ENCODE measurements at regions not wholly inside any gene's neighbourhood (a gene's known extent, or its start where the extent isn't known, plus 50 kb on each side); places are given as distances from the start of the nearest gene placed in this dataset.

DNA sequence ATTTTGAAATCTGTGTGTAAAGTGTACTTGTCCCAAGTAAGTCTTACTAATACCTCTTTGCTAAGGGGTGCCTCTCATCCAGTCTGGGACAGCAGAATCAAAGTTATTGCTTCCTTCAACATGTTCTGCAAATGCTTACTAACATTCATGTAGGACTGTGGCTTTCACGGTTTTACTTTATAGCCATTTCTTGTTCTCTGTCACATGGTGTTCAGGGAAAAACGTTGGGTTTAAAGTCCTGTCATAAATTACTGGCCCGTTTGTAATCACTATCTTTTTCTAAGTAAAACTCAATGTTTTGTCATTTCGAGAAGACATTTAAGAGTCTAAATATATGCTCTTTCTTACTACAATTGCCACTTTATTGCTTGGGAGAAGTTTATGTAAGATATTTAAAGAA lies 321.1 kb downstream of the STIM2 start:
- TF ChIP-seq, protein P1, sequence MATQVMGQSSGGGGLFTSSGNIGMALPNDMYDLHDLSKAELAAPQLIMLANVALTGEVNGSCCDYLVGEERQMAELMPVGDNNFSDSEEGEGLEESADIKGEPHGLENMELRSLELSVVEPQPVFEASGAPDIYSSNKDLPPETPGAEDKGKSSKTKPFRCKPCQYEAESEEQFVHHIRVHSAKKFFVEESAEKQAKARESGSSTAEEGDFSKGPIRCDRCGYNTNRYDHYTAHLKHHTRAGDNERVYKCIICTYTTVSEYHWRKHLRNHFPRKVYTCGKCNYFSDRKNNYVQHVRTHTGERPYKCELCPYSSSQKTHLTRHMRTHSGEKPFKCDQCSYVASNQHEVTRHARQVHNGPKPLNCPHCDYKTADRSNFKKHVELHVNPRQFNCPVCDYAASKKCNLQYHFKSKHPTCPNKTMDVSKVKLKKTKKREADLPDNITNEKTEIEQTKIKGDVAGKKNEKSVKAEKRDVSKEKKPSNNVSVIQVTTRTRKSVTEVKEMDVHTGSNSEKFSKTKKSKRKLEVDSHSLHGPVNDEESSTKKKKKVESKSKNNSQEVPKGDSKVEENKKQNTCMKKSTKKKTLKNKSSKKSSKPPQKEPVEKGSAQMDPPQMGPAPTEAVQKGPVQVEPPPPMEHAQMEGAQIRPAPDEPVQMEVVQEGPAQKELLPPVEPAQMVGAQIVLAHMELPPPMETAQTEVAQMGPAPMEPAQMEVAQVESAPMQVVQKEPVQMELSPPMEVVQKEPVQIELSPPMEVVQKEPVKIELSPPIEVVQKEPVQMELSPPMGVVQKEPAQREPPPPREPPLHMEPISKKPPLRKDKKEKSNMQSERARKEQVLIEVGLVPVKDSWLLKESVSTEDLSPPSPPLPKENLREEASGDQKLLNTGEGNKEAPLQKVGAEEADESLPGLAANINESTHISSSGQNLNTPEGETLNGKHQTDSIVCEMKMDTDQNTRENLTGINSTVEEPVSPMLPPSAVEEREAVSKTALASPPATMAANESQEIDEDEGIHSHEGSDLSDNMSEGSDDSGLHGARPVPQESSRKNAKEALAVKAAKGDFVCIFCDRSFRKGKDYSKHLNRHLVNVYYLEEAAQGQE (IDR thresholded peaks at IDR 0.05), result no peak
- TF ChIP-seq SMC3 (IDR thresholded peaks at IDR 0.05), result no peak
- TF ChIP-seq CBX8 (IDR thresholded peaks at IDR 0.05), result no peak
- no peak for TF ChIP-seq MAZ (IDR thresholded peaks at IDR 0.05; ENCODE audit: borderline replicate concordance, low read depth, low read length)
- no peak for TF ChIP-seq NPAS2 (CRISPR knock-in tag; IDR thresholded peaks at IDR 0.05; ENCODE audit: borderline replicate concordance)
- no peak for TF ChIP-seq GATA3 (IDR thresholded peaks at IDR 0.05; ENCODE audit: borderline replicate concordance)
- no peak for TF ChIP-seq JUNB (IDR thresholded peaks at IDR 0.05)
- no peak for TF ChIP-seq KDM5A (IDR thresholded peaks at IDR 0.05)
- no peak for TF ChIP-seq HEYL (CRISPR knock-in tag; IDR thresholded peaks at IDR 0.05)
- no peak for TF ChIP-seq NR3C1 (IDR thresholded peaks at IDR 0.05)
- TF ChIP-seq TFCP2L1 (CRISPR knock-in tag; IDR thresholded peaks at IDR 0.05), result no peak
- no peak for TF ChIP-seq KDM1A (IDR thresholded peaks at IDR 0.05; ENCODE audit: low read depth)
- no peak for TF ChIP-seq CEBPB (IDR thresholded peaks at IDR 0.05)
- no peak for TF ChIP-seq HDAC2 (IDR thresholded peaks at IDR 0.05)
- TF ChIP-seq, protein P2, sequence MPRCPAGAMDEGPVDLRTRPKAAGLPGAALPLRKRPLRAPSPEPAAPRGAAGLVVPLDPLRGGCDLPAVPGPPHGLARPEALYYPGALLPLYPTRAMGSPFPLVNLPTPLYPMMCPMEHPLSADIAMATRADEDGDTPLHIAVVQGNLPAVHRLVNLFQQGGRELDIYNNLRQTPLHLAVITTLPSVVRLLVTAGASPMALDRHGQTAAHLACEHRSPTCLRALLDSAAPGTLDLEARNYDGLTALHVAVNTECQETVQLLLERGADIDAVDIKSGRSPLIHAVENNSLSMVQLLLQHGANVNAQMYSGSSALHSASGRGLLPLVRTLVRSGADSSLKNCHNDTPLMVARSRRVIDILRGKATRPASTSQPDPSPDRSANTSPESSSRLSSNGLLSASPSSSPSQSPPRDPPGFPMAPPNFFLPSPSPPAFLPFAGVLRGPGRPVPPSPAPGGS (IDR thresholded peaks at IDR 0.05), result no peak
- no peak for TF ChIP-seq HOXB5 (CRISPR knock-in tag; IDR thresholded peaks at IDR 0.05)
- no peak for TF ChIP-seq EHF (CRISPR knock-in tag; IDR thresholded peaks at IDR 0.05)
- TF ChIP-seq, protein P3, sequence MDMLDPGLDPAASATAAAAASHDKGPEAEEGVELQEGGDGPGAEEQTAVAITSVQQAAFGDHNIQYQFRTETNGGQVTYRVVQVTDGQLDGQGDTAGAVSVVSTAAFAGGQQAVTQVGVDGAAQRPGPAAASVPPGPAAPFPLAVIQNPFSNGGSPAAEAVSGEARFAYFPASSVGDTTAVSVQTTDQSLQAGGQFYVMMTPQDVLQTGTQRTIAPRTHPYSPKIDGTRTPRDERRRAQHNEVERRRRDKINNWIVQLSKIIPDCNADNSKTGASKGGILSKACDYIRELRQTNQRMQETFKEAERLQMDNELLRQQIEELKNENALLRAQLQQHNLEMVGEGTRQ (IDR thresholded peaks at IDR 0.05), result no peak
- no peak for TF ChIP-seq ZSCAN20 (CRISPR knock-in tag; IDR thresholded peaks at IDR 0.05)
- ATAC-seq (no peak), FAIRE-seq (no peak), DNase-seq (ENCODE audit: low read depth in 1 of 2, low spot score in 1 of 2) (no peak)
- CTCF ChIA-PET, result no interaction called here
- Histone ChIP-seq H3K27ac (no peak overlapping the region), H3K4me2 (no peak overlapping the region), H3K4me1 (no peaks in the 10 kb centered on the region), H3K9me3 (no peaks in the 10 kb centered on the region), H3K4me3 (no peak overlapping the region)
- WGBS (ENCODE audit: missing lambda C conversion rate), result 11% methylated on average over 4 of the region's 4 CpGs
- POLR2A ChIA-PET, result no interaction called here

DNA sequence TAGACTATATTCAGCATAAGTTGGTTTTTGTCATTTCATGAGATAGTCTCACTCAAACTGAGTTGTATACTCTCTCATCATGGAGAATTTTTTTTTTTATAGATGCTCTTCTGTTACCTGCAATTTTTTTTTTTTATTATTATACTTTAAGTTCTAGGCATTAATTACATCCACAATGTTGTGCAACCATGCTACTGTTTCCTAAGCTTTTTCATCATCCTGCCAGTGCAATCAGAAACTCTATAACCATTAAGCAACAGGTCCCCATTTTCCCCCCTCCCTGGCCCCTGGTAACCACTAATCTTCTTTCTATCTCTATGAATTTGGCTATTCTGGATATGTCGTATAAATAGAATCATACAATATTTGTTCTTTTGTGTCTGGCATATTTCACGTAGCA lies 321.6 kb downstream of the STIM2 start:
- WGBS (ENCODE audit: missing lambda C conversion rate), result 40% methylated on average over 2 of the region's 2 CpGs
- TF ChIP-seq NPAS2 (CRISPR knock-in tag; IDR thresholded peaks at IDR 0.05; ENCODE audit: borderline replicate concordance), result no peak
- TF ChIP-seq NR3C1 (IDR thresholded peaks at IDR 0.05), result no peak
- TF ChIP-seq, protein P4, sequence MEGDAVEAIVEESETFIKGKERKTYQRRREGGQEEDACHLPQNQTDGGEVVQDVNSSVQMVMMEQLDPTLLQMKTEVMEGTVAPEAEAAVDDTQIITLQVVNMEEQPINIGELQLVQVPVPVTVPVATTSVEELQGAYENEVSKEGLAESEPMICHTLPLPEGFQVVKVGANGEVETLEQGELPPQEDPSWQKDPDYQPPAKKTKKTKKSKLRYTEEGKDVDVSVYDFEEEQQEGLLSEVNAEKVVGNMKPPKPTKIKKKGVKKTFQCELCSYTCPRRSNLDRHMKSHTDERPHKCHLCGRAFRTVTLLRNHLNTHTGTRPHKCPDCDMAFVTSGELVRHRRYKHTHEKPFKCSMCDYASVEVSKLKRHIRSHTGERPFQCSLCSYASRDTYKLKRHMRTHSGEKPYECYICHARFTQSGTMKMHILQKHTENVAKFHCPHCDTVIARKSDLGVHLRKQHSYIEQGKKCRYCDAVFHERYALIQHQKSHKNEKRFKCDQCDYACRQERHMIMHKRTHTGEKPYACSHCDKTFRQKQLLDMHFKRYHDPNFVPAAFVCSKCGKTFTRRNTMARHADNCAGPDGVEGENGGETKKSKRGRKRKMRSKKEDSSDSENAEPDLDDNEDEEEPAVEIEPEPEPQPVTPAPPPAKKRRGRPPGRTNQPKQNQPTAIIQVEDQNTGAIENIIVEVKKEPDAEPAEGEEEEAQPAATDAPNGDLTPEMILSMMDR (IDR thresholded peaks at IDR 0.05), result no peak
- no peak for TF ChIP-seq NFE2L2 (conservative IDR thresholded peaks at IDR 0.05; ENCODE audit: low read length)
- TF ChIP-seq KDM5A (IDR thresholded peaks at IDR 0.05), result no peak
- no peak for TF ChIP-seq ESRRA (IDR thresholded peaks at IDR 0.05; ENCODE audit: borderline replicate concordance, low read length)
- TF ChIP-seq, protein P5, sequence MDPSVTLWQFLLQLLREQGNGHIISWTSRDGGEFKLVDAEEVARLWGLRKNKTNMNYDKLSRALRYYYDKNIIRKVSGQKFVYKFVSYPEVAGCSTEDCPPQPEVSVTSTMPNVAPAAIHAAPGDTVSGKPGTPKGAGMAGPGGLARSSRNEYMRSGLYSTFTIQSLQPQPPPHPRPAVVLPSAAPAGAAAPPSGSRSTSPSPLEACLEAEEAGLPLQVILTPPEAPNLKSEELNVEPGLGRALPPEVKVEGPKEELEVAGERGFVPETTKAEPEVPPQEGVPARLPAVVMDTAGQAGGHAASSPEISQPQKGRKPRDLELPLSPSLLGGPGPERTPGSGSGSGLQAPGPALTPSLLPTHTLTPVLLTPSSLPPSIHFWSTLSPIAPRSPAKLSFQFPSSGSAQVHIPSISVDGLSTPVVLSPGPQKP (IDR thresholded peaks at IDR 0.05; ENCODE audit: low read depth, low read length), result no peak
- H3K27ac ChIP-seq, result no peak overlapping the region
- H3K4me2 ChIP-seq, result no peak overlapping the region
- H3K4me1 ChIP-seq, result no peaks in the 10 kb centered on the region
- FAIRE-seq, result no peak
- no peaks in the 10 kb centered on the region for H3K9me3 ChIP-seq
- no peak overlapping the region for H3K4me3 ChIP-seq
- no peak for DNase-seq (ENCODE audit: low read depth in 1 of 2, low spot score in 1 of 2)
- no peak for ATAC-seq
- CTCF ChIA-PET, result no interaction called here
- POLR2A ChIA-PET, result no interaction called here
